Liver (tissue), 3 donors: ENCODE measurements at regions not wholly inside any gene's neighbourhood (a gene's known extent, or its start where the extent isn't known, plus 50 kb on each side); places are given as distances from the start of the nearest gene placed in this dataset.

Source experiments
- EGR1 ChIP-seq, 2 donors: IDR thresholded peaks; 2 replicates each; pipeline ENCODE4 v1.6.1; 2016 to 2018; ENCODE audit warnings: antibody characterized with exemption in 2 of 2, low read depth in 2 of 2
- FOXA1 ChIP-seq: IDR thresholded peaks from 2 replicates; pipeline ENCODE4 v1.6.1; 2016; ENCODE audit warnings: antibody characterized with exemption
- JUND ChIP-seq, 2 donors: IDR thresholded peaks; 2 replicates each; pipeline ENCODE4 v1.6.1; 2016; ENCODE audit warnings: antibody characterized with exemption in 2 of 2
- RAD21 ChIP-seq, 2 donors: IDR thresholded peaks; 2 replicates each; pipeline ENCODE4 v1.6.1; 2016; ENCODE audit warnings: antibody characterized with exemption in 2 of 2, mild to moderate bottlenecking in 2 of 2
- SP1 ChIP-seq: IDR thresholded peaks from 2 replicates; pipeline ENCODE4 v1.6.1; 2018; ENCODE audit warnings: antibody characterized with exemption, mild to moderate bottlenecking
- TAF1 ChIP-seq: conservative IDR thresholded peaks from 2 replicates; pipeline ENCODE4 v1.6.1; 2016; ENCODE audit warnings: antibody characterized with exemption, mild to moderate bottlenecking
- YY1 ChIP-seq: IDR thresholded peaks from 2 replicates; pipeline ENCODE4 v1.6.1; 2016; ENCODE audit warnings: antibody characterized with exemption, mild to moderate bottlenecking
- TF ChIP-seq, protein P1 (sequence below): fragments of 150-350 bp; IDR thresholded peaks from 2 replicates; pipeline ENCODE4 v1.5.1; 2017; ENCODE audit warnings: improper control_type of control experiment, low read depth, low read length; ENCODE audit not compliant: missing input control
- TF ChIP-seq, protein P2 (sequence below): IDR thresholded peaks from 2 replicates; pipeline ENCODE4 v1.6.1; 2016; ENCODE audit warnings: antibody characterized with exemption
- TF ChIP-seq, protein P3 (sequence below): IDR thresholded peaks from 2 replicates; pipeline ENCODE4 v1.6.1; 2016; ENCODE audit warnings: antibody characterized with exemption
- TF ChIP-seq, protein P4 (sequence below): IDR thresholded peaks from 2 replicates; pipeline ENCODE4 v1.6.1; 2016; ENCODE audit warnings: antibody characterized with exemption, mild to moderate bottlenecking
- TF ChIP-seq, protein P5 (sequence below): IDR thresholded peaks from 2 replicates; pipeline ENCODE4 v1.6.1; 2016; ENCODE audit warnings: antibody characterized with exemption
- donor health status: healthy.
- donor health status: healthy.

DNA sequence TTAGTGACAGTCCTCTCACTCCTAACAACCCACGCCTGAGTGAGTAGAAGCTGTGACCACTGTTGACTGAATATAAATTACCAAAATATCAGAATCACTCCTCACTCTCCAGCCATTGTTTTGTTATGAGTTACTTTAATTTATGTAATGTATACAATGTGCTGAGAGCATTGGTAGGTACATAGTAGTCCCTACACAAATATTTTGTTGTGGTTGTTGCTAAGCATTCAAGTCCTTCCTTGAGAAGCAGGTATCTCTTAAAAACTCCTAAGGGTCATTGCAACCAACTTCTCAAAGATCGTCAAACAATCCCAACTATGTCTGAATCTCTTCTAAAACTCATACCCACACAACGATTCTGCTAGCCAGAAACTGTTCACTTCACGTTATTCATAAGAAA lies 476.8 kb upstream of the TNP1 start:
- TF ChIP-seq, protein P1, sequence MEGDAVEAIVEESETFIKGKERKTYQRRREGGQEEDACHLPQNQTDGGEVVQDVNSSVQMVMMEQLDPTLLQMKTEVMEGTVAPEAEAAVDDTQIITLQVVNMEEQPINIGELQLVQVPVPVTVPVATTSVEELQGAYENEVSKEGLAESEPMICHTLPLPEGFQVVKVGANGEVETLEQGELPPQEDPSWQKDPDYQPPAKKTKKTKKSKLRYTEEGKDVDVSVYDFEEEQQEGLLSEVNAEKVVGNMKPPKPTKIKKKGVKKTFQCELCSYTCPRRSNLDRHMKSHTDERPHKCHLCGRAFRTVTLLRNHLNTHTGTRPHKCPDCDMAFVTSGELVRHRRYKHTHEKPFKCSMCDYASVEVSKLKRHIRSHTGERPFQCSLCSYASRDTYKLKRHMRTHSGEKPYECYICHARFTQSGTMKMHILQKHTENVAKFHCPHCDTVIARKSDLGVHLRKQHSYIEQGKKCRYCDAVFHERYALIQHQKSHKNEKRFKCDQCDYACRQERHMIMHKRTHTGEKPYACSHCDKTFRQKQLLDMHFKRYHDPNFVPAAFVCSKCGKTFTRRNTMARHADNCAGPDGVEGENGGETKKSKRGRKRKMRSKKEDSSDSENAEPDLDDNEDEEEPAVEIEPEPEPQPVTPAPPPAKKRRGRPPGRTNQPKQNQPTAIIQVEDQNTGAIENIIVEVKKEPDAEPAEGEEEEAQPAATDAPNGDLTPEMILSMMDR = no peak
- TF ChIP-seq JUND (IDR thresholded peaks at IDR 0.05) = no peak
- TF ChIP-seq, protein P2, sequence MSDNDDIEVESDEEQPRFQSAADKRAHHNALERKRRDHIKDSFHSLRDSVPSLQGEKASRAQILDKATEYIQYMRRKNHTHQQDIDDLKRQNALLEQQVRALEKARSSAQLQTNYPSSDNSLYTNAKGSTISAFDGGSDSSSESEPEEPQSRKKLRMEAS = no peak
- TF ChIP-seq, protein P3, sequence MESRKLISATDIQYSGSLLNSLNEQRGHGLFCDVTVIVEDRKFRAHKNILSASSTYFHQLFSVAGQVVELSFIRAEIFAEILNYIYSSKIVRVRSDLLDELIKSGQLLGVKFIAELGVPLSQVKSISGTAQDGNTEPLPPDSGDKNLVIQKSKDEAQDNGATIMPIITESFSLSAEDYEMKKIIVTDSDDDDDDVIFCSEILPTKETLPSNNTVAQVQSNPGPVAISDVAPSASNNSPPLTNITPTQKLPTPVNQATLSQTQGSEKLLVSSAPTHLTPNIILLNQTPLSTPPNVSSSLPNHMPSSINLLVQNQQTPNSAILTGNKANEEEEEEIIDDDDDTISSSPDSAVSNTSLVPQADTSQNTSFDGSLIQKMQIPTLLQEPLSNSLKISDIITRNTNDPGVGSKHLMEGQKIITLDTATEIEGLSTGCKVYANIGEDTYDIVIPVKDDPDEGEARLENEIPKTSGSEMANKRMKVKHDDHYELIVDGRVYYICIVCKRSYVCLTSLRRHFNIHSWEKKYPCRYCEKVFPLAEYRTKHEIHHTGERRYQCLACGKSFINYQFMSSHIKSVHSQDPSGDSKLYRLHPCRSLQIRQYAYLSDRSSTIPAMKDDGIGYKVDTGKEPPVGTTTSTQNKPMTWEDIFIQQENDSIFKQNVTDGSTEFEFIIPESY = no peak
- TF ChIP-seq FOXA1 = no peak
- TF ChIP-seq, protein P4, sequence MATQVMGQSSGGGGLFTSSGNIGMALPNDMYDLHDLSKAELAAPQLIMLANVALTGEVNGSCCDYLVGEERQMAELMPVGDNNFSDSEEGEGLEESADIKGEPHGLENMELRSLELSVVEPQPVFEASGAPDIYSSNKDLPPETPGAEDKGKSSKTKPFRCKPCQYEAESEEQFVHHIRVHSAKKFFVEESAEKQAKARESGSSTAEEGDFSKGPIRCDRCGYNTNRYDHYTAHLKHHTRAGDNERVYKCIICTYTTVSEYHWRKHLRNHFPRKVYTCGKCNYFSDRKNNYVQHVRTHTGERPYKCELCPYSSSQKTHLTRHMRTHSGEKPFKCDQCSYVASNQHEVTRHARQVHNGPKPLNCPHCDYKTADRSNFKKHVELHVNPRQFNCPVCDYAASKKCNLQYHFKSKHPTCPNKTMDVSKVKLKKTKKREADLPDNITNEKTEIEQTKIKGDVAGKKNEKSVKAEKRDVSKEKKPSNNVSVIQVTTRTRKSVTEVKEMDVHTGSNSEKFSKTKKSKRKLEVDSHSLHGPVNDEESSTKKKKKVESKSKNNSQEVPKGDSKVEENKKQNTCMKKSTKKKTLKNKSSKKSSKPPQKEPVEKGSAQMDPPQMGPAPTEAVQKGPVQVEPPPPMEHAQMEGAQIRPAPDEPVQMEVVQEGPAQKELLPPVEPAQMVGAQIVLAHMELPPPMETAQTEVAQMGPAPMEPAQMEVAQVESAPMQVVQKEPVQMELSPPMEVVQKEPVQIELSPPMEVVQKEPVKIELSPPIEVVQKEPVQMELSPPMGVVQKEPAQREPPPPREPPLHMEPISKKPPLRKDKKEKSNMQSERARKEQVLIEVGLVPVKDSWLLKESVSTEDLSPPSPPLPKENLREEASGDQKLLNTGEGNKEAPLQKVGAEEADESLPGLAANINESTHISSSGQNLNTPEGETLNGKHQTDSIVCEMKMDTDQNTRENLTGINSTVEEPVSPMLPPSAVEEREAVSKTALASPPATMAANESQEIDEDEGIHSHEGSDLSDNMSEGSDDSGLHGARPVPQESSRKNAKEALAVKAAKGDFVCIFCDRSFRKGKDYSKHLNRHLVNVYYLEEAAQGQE = no peak
- no peak for TF ChIP-seq TAF1
- TF ChIP-seq YY1 = no peak
- no peak for TF ChIP-seq SP1
- no peak for TF ChIP-seq EGR1 (IDR thresholded peaks at IDR 0.05; ENCODE audit: low read depth in 2 of 2)
- TF ChIP-seq, protein P5, sequence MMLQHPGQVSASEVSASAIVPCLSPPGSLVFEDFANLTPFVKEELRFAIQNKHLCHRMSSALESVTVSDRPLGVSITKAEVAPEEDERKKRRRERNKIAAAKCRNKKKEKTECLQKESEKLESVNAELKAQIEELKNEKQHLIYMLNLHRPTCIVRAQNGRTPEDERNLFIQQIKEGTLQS = no peak
- no peak for TF ChIP-seq RAD21 (IDR thresholded peaks at IDR 0.05)
